ENCODE measurements at regions not wholly inside any gene's neighbourhood (a gene's known extent, or its start where the extent isn't known, plus 50 kb on each side); places are given as distances from the start of the nearest gene placed in this dataset.

- TF ChIP-seq FOXP1 (CRISPR knock-in tag; IDR thresholded peaks at IDR 0.05) (no peak), CTCF (IDR thresholded peaks at IDR 0.05 in 2 of 3, conservative IDR thresholded peaks at IDR 0.05 in 1 of 3; ENCODE audit: insufficient read depth in 2 of 3, low read depth in 1 of 3, low read length in 3 of 3) (no peak), ZNF263 (CRISPR knock-in tag; IDR thresholded peaks at IDR 0.05; ENCODE audit: borderline replicate concordance) (no peak), ZBTB49 (CRISPR knock-in tag; IDR thresholded peaks at IDR 0.05; ENCODE audit: borderline replicate concordance) (no peak), GMEB1 (CRISPR knock-in tag; IDR thresholded peaks at IDR 0.05) (no peak), FOXA1 (IDR thresholded peaks at IDR 0.05; ENCODE audit: borderline replicate concordance) (no peak), HNRNPL (IDR thresholded peaks at IDR 0.05; ENCODE audit: low read depth, low read length) (no peak), TAF1 (IDR thresholded peaks at IDR 0.05; ENCODE audit: control insufficient read depth, extremely low read depth, insufficient read depth, low read length, severe bottlenecking) (no peak), CHD2 (IDR thresholded peaks at IDR 0.05; ENCODE audit: low read depth, low read length) (no peak), MYC (IDR thresholded peaks at IDR 0.05; ENCODE audit: low read depth, low read length) (no peak), MYC (CRISPR knock-in tag; IDR thresholded peaks at IDR 0.05; ENCODE audit: borderline replicate concordance, low read depth) (no peak), ZNF239 (CRISPR knock-in tag; IDR thresholded peaks at IDR 0.05) (no peak)
Measured at GRCh38 chr2:20141056-20141762, 83.7 kb downstream of the SDC1 start.

Data from K562 (cell line).